Germinal center (tissue), 1 donor: ENCODE measurements at regions not wholly inside any gene's neighbourhood (a gene's known extent, or its start where the extent isn't known, plus 50 kb on each side); places are given as distances from the start of the nearest gene placed in this dataset.
"Not testable (repeated sequence)": the region's sequence is repeated elsewhere in the genome, so short reads cannot be mapped to it uniquely, and the experiment has no call there.

Experiments
- DNase-seq: peaks from one replicate; pipeline ENCODE4 v3.0.0; 2012; ENCODE audit warnings: mixed read lengths, low spot score

- no peak for DNase-seq
Measured at GRCh38 chr3:14252321-14253021, 73.9 kb downstream of the LSM3 start.

GRCh38 chr3:14253022-14253706 is 74.5 kb downstream of the LSM3 start:
- no peak for DNase-seq

GRCh38 chr3:14253707-14254382 is 75.2 kb downstream of the LSM3 start:
- no peak for DNase-seq

- DNase-seq = no peak
Measured at GRCh38 chr3:14254812-14255702, 76.4 kb downstream of the LSM3 start.

GRCh38 chr3:14256046-14256445 is 77.4 kb downstream of the LSM3 start:
- DNase-seq = no peak

- no peak for DNase-seq
Measured at GRCh38 chr3:14256561-14257342, 78.1 kb downstream of the LSM3 start.

- no peak for DNase-seq
Measured at GRCh38 chr3:14258906-14259904, 80.6 kb downstream of the LSM3 start.

GRCh38 chr3:14260463-14260862 is 81.8 kb downstream of the LSM3 start:
- DNase-seq = no peak

GRCh38 chr3:14261229-14261628 is 82.6 kb downstream of the LSM3 start:
- DNase-seq = peak; percentile 81

GRCh38 chr3:14262212-14262611 is 83.6 kb downstream of the LSM3 start:
- DNase-seq = no peak

GRCh38 chr3:14262867-14263266 is 84.2 kb downstream of the LSM3 start:
- no peak for DNase-seq

GRCh38 chr3:14263317-14264005 is 84.8 kb downstream of the LSM3 start:
- no peak for DNase-seq

GRCh38 chr3:14265246-14265962 is 86.8 kb downstream of the LSM3 start:
- no peak for DNase-seq

- DNase-seq = no peak
Measured at GRCh38 chr3:14266361-14266760, 87.7 kb downstream of the LSM3 start.

GRCh38 chr3:14267976-14268375 is 89.4 kb downstream of the LSM3 start:
- no peak for DNase-seq

- no peak for DNase-seq
Measured at GRCh38 chr3:14268897-14269296, 90.3 kb downstream of the LSM3 start.

- DNase-seq = not testable (repeated sequence)
Measured at GRCh38 chr3:14272041-14272958, 93.7 kb downstream of the LSM3 start.
